ENCODE measurements at regions not wholly inside any gene's neighbourhood (a gene's known extent, or its start where the extent isn't known, plus 50 kb on each side); places are given as distances from the start of the nearest gene placed in this dataset.
A peak's percentile ranks its signal among the peaks of the same experiment; 100 is the strongest.

DNA sequence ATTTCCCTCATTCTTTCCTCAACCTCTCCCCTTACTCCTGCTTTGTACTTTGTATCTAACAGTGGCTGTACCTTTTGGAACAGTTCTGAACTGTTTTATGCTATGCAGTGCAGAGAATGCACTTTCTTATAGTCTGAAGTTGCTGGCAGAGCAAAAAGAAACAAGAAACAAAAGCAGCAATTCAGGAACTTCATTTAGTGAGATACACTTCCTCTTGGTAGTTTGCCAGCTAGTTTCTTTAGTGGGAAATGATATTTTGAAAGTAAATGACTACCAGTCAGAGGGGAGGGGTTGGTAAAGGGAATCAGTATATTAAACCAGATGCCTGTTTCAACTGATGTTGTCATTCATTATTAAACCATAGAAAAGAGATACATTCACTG lies 55.0 kb upstream of the CHD2 start:
- DNase-seq (ENCODE audit: low read depth in 1 of 2, low spot score in 2 of 2): no peak
- H2BK5ac ChIP-seq (ENCODE audit: low read depth, low read length): no peak overlapping the region
- H4K8ac ChIP-seq (ENCODE audit: extremely low read depth, insufficient read depth, low read length): no peak overlapping the region
- no peak overlapping the region for H2BK120ac ChIP-seq (replicated peaks; ENCODE audit: low read depth, low read length)
- H3K4me2 ChIP-seq (ENCODE audit: insufficient read depth in 1 of 2, low read depth in 2 of 2, low read length in 2 of 2): no peak overlapping the region
- no peak overlapping the region for H3K18ac ChIP-seq (ENCODE audit: extremely low read depth, low read length)
- no peak overlapping the region for H2BK20ac ChIP-seq (ENCODE audit: low read length)
- no peak overlapping the region for H3K56ac ChIP-seq (replicated peaks; ENCODE audit: insufficient read length, low read depth, low read length)
- no peak overlapping the region for H2BK12ac ChIP-seq (ENCODE audit: low read depth, low read length)
- H3K4ac ChIP-seq (replicated peaks; ENCODE audit: insufficient read length, low read depth, low read length): no peak overlapping the region
- no peak overlapping the region for H2AK5ac ChIP-seq (ENCODE audit: low read depth, low read length)
- no peak for FAIRE-seq
- no peaks in the 10 kb centered on the region for H3K79me1 ChIP-seq (ENCODE audit: low read depth, low read length)
- H3K4me3 ChIP-seq (ENCODE audit: extremely low read depth in 1 of 4, insufficient read depth in 2 of 4, low read depth in 3 of 4, low read length in 4 of 4): no peak overlapping the region
- no peaks in the 10 kb centered on the region for H3K23me2 ChIP-seq (ENCODE audit: low read depth, low read length)
- H4K91ac ChIP-seq (replicated peaks; ENCODE audit: insufficient read length, low read length): no peak overlapping the region
- H3K9ac ChIP-seq (replicated peaks in 1 of 4; ENCODE audit: extremely low read depth in 1 of 4, low read depth in 3 of 4, low read length in 3 of 4): no peak overlapping the region
- H3K14ac ChIP-seq (ENCODE audit: insufficient read length): no peak overlapping the region
- no peaks in the 10 kb centered on the region for H4K20me1 ChIP-seq (replicated peaks in 1 of 2; ENCODE audit: control insufficient read depth in 1 of 2, insufficient read depth in 2 of 2, low read length in 2 of 2)
- H3K27ac ChIP-seq (ENCODE audit: low read depth, low read length): no peak overlapping the region
- no peak overlapping the region for H3K23ac ChIP-seq (ENCODE audit: insufficient read length)
- H4K5ac ChIP-seq (ENCODE audit: insufficient read length, low read depth, low read length): no peak overlapping the region
- H2AFZ ChIP-seq (ENCODE audit: low read length): peak overlapping the region; percentile 64; the same call in 1 of the 2 replicates
- H3K79me2 ChIP-seq (ENCODE audit: control insufficient read depth in 1 of 2, insufficient read depth in 2 of 2, low read length in 2 of 2): no peaks in the 10 kb centered on the region
- H2BK15ac ChIP-seq (ENCODE audit: low read length): no peak overlapping the region
- ChIA-PET CTCF (ENCODE audit: partially characterized antibody) (interaction anchor here (0.6 kb wide), 1 partner anchor 57 kb away, joined by 3 read pairs; no protein-coding TSS in a partner anchor), POLR2A (ENCODE audit: partially characterized antibody) (no interaction called here)
- H3K9me3 ChIP-seq (ENCODE audit: insufficient read depth in 2 of 2, low read depth in 1 of 2, low read length in 1 of 2): no peaks in the 10 kb centered on the region
- H3K27me3 ChIP-seq (replicated peaks in 1 of 4; ENCODE audit: control insufficient read depth in 3 of 4, extremely low read depth in 1 of 4, insufficient read depth in 3 of 4, low read length in 3 of 4): no peaks in the 10 kb centered on the region
- H3K36me3 ChIP-seq (ENCODE audit: control insufficient read depth in 2 of 4, insufficient read depth in 4 of 4, low read length in 3 of 4): no peaks in the 10 kb centered on the region
- peaks cover 0 to 4% (median 3%) of the 10 kb centered on the region in 4 experiments; a peak in 3 of 7 replicates for H3K4me1 ChIP-seq (replicated peaks in 1 of 4; ENCODE audit: control insufficient read depth in 3 of 4, insufficient read depth in 4 of 4, low read length in 3 of 4)
- no peak for TF ChIP-seq KDM4A (IDR thresholded peaks at IDR 0.05; ENCODE audit: low read depth, low read length, severe bottlenecking)
- TF ChIP-seq TBP (IDR thresholded peaks at IDR 0.05; ENCODE audit: low read depth, low read length): no peak
- no peak for TF ChIP-seq TEAD4 (IDR thresholded peaks at IDR 0.05; ENCODE audit: low read depth, low read length)
- TF ChIP-seq, protein P1, sequence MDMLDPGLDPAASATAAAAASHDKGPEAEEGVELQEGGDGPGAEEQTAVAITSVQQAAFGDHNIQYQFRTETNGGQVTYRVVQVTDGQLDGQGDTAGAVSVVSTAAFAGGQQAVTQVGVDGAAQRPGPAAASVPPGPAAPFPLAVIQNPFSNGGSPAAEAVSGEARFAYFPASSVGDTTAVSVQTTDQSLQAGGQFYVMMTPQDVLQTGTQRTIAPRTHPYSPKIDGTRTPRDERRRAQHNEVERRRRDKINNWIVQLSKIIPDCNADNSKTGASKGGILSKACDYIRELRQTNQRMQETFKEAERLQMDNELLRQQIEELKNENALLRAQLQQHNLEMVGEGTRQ (IDR thresholded peaks at IDR 0.05; ENCODE audit: low read length): no peak
- no peak for TF ChIP-seq SIN3A (conservative IDR thresholded peaks at IDR 0.05 in 1 of 2, IDR thresholded peaks at IDR 0.05 in 1 of 2; ENCODE audit: low read depth in 1 of 2, low read length in 2 of 2)
- TF ChIP-seq YY1 (IDR thresholded peaks at IDR 0.05; ENCODE audit: low read depth, low read length): no peak
- TF ChIP-seq CHD2 (IDR thresholded peaks at IDR 0.05; ENCODE audit: low read length): no peak
- no peak for TF ChIP-seq SP4 (IDR thresholded peaks at IDR 0.05; ENCODE audit: low read length)
- TF ChIP-seq, protein P2, sequence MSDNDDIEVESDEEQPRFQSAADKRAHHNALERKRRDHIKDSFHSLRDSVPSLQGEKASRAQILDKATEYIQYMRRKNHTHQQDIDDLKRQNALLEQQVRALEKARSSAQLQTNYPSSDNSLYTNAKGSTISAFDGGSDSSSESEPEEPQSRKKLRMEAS (IDR thresholded peaks at IDR 0.05): no peak
